Endothelial cell of umbilical vein (primary cell): ENCODE measurements at regions not wholly inside any gene's neighbourhood (a gene's known extent, or its start where the extent isn't known, plus 50 kb on each side); places are given as distances from the start of the nearest gene placed in this dataset.

ENCODE experiments used
- BruUV-seq: library from RNA; stranded (reverse); fragments of 400-500 nt; replicated peaks from 2 replicates; lab custom pipeline; 2021; lab: Mats Ljungman, UMichigan
- CTCF ChIA-PET: fragments of 300-600, 350-600 bp; sonication (Branson Sonifier 250); formaldehyde crosslinking; loops from one replicate; lab custom pipeline; 2021; ENCODE audit warnings: antibody characterized with exemption, inconsistent platforms; lab: Charles Lee
- POLR2A ChIA-PET: fragments of 300-600, 350-600 bp; sonication (Branson Sonifier 250); formaldehyde crosslinking; loops from one replicate; lab custom pipeline; 2021; ENCODE audit warnings: antibody characterized with exemption, inconsistent platforms; lab: Charles Lee
- DNase-seq: peaks from one replicate; pipeline ENCODE4 v3.0.0-alpha.2; 2011; ENCODE audit warnings: low read depth, low spot score
- FAIRE-seq: peaks from 2 replicates; lab custom pipeline; 2011; peaks lifted over from hg19 to GRCh38; lab: Jason Lieb, UNC
- H2AFZ ChIP-seq: 2 replicates; pipeline ENCODE4 v1.6.0; 2012; ENCODE audit warnings: low read depth, low read length, control low read depth, inconsistent platforms
- H3K27ac ChIP-seq: 2 replicates; pipeline ENCODE4 v1.5.1; 2011; ENCODE audit warnings: low read depth, mild to moderate bottlenecking, control low read depth, low read length, moderate library complexity; ENCODE audit not compliant: insufficient read depth
- H3K27me3 ChIP-seq, 2 experiments: 2 replicates each; pipeline versions ENCODE4 v1.6.0 to v1.6.1; 2011; ENCODE audit warnings: low read length in 2 of 2, mixed read lengths in 1 of 2; ENCODE audit not compliant: control insufficient read depth in 2 of 2, insufficient read depth in 2 of 2
- H3K36me3 ChIP-seq, 2 experiments: 2 replicates in 1 of 2; 3 replicates in 1 of 2; pipeline ENCODE4 v1.5.1; 2011; ENCODE audit warnings: low read length in 2 of 2, mild to moderate bottlenecking in 1 of 2, moderate library complexity in 1 of 2; ENCODE audit not compliant: control insufficient read depth in 2 of 2, insufficient read depth in 2 of 2; ENCODE audit errors: extremely low read depth in 1 of 2
- H3K4me1 ChIP-seq: 3 replicates; pipeline ENCODE4 v1.5.1; 2011; ENCODE audit warnings: mild to moderate bottlenecking, low read length; ENCODE audit not compliant: control insufficient read depth, insufficient read depth; ENCODE audit errors: extremely low read depth
- H3K4me2 ChIP-seq: 2 replicates; pipeline ENCODE4 v1.6.1; 2011; ENCODE audit warnings: low read length, control low read depth, mixed read lengths; ENCODE audit not compliant: insufficient read depth
- H3K4me3 ChIP-seq, 3 experiments: fragments of 200-600 bp in 1 of 3; sonication (generic), shearing (Covaris generic) in 1 of 3; replicated peaks in 1 of 3; 2 replicates each; pipeline ENCODE4 v1.5.1; 2011 to 2016; ENCODE audit warnings: control low read depth in 3 of 3, low read length in 3 of 3, mild to moderate bottlenecking in 2 of 3, inconsistent platforms in 1 of 3, low read depth in 1 of 3, moderate library complexity in 1 of 3; ENCODE audit not compliant: insufficient read depth in 1 of 3
- H3K79me2 ChIP-seq: 2 replicates; pipeline ENCODE4 v1.6.0; 2012; ENCODE audit warnings: low read length, inconsistent platforms; ENCODE audit not compliant: control insufficient read depth, insufficient read depth
- H3K9ac ChIP-seq: replicated peaks from 2 replicates; pipeline ENCODE3; 2011; ENCODE audit warnings: low read length, control low read depth; ENCODE audit not compliant: insufficient read depth; ENCODE audit errors: extremely low read depth
- H3K9me1 ChIP-seq: replicated peaks from 3 replicates; pipeline ENCODE4 v1.6.0; 2011; ENCODE audit warnings: mild to moderate bottlenecking, low read length; ENCODE audit not compliant: control insufficient read depth, insufficient read depth; ENCODE audit errors: extremely low read depth
- H3K9me3 ChIP-seq: replicated peaks from 2 replicates; pipeline ENCODE4 v1.5.1; 2012; ENCODE audit warnings: low read length, inconsistent platforms; ENCODE audit not compliant: control insufficient read depth, insufficient read depth
- H4K20me1 ChIP-seq: replicated peaks from 2 replicates; pipeline ENCODE3; 2011; ENCODE audit warnings: mild to moderate bottlenecking, low read length; ENCODE audit not compliant: control insufficient read depth, insufficient read depth; ENCODE audit errors: extremely low read depth
- EZH2 ChIP-seq: IDR thresholded peaks from 2 replicates; pipeline ENCODE4 v1.6.1; 2012; ENCODE audit warnings: borderline replicate concordance, low read depth, mild to moderate bottlenecking, moderate library complexity, low read length, inconsistent platforms; ENCODE audit not compliant: severe bottlenecking
- FOS ChIP-seq: IDR thresholded peaks from 2 replicates; pipeline ENCODE4 v1.6.1; 2011; ENCODE audit warnings: mild to moderate bottlenecking, low read length, moderate library complexity, borderline replicate concordance; ENCODE audit not compliant: insufficient read depth
- GATA2 ChIP-seq: IDR thresholded peaks from 2 replicates; pipeline ENCODE4 v1.7.0; 2011; ENCODE audit warnings: low read depth, mild to moderate bottlenecking, moderate library complexity, mixed read lengths, low read length; ENCODE audit not compliant: insufficient read length, insufficient read depth
- JUN ChIP-seq: IDR thresholded peaks from 2 replicates; pipeline ENCODE4 v1.6.1; 2011; ENCODE audit warnings: borderline replicate concordance, low read depth; ENCODE audit not compliant: insufficient read length, insufficient read depth
- MYC ChIP-seq: IDR thresholded peaks from one replicate; pipeline ENCODE4 v1.6.1; 2011; ENCODE audit warnings: mild to moderate bottlenecking, low read depth, low read length
- POLR2A ChIP-seq: IDR thresholded peaks from 2 replicates; pipeline ENCODE4 v1.6.1; 2012; ENCODE audit warnings: low read depth, mild to moderate bottlenecking, control low read depth, low read length
- POLR2AphosphoS5 ChIP-seq: IDR thresholded peaks from 2 replicates; pipeline ENCODE4 v1.6.1; 2012; ENCODE audit warnings: low read depth, mild to moderate bottlenecking, control low read depth, low read length, moderate library complexity; ENCODE audit not compliant: insufficient read depth
- dilution Hi-C: fragments of 300-500 bp; cut with MboI; formaldehyde crosslinking; loops from one replicate; pipeline ENCODE4 v1.15.0; 2019; ENCODE audit warnings: low sequenced_read_pairs; ENCODE audit not compliant: extremely low pct_ligation_motif_present
- intact Hi-C: fragments of 100-400 bp; cut with micrococcal nuclease; formaldehyde crosslinking; loops from one replicate; pipeline ENCODE4 v1.10.0; 2022
- TF ChIP-seq, protein P1 (sequence below): IDR thresholded peaks from 2 replicates; pipeline ENCODE4 v1.6.1; 2011; ENCODE audit not compliant: insufficient read depth, insufficient read length
- TF ChIP-seq, protein P2 (sequence below), 2 donors: IDR thresholded peaks; 1 replicate in 1 of 2; 2 replicates in 1 of 2; pipeline ENCODE4 v1.5.1; 2011; ENCODE audit warnings: low read length in 2 of 2, mild to moderate bottlenecking in 2 of 2, moderate library complexity in 2 of 2, control low read depth in 1 of 2, inconsistent platforms in 1 of 2, low read depth in 1 of 2; ENCODE audit not compliant: insufficient read depth in 1 of 2; ENCODE audit errors: extremely low read depth in 1 of 2

DNA sequence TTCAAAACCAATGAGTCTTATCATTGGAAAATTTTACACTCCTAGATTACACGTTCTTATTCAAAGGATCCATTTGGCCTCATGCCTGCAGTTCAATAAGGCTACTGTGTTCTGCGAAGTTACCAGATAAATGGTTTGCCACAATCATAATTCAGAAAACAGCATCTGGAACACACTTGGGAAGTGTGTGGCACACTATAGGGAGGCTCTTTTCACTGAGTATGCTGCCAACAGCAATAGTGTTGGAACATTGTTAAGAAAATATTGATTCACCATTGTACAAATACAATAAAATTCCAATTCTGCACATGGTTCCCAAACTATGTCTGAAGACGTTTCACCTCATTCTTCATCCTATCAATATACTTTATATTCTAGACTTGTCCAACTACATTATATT lies 141.4 kb upstream of the DOK6 start:
- no peak for DNase-seq
- ChIA-PET POLR2A (no interaction called here), CTCF (no interaction called here)
- intact Hi-C loops (no loop called here), dilution Hi-C loops (no loop called here)
- Histone ChIP-seq H3K36me3 (no peaks in the 10 kb centered on the region), H3K4me2 (no peak overlapping the region), H3K4me1 (no peaks in the 10 kb centered on the region), H3K27ac (no peak overlapping the region), H3K4me3 (no peak overlapping the region), H2AFZ (no peak overlapping the region), H4K20me1 (no peaks in the 10 kb centered on the region), H3K79me2 (no peaks in the 10 kb centered on the region), H3K9ac (no peak overlapping the region), H3K27me3 (no peaks in the 10 kb centered on the region), H3K9me1 (no peaks in the 10 kb centered on the region), H3K9me3 (no peaks in the 10 kb centered on the region)
- TF ChIP-seq EZH2 (no peak), POLR2A (no peak), MYC (no peak), POLR2AphosphoS5 (no peak), FOS (no peak), JUN (no peak), GATA2 (no peak)
- TF ChIP-seq, protein P1, sequence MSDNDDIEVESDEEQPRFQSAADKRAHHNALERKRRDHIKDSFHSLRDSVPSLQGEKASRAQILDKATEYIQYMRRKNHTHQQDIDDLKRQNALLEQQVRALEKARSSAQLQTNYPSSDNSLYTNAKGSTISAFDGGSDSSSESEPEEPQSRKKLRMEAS = no peak
- TF ChIP-seq, protein P2, sequence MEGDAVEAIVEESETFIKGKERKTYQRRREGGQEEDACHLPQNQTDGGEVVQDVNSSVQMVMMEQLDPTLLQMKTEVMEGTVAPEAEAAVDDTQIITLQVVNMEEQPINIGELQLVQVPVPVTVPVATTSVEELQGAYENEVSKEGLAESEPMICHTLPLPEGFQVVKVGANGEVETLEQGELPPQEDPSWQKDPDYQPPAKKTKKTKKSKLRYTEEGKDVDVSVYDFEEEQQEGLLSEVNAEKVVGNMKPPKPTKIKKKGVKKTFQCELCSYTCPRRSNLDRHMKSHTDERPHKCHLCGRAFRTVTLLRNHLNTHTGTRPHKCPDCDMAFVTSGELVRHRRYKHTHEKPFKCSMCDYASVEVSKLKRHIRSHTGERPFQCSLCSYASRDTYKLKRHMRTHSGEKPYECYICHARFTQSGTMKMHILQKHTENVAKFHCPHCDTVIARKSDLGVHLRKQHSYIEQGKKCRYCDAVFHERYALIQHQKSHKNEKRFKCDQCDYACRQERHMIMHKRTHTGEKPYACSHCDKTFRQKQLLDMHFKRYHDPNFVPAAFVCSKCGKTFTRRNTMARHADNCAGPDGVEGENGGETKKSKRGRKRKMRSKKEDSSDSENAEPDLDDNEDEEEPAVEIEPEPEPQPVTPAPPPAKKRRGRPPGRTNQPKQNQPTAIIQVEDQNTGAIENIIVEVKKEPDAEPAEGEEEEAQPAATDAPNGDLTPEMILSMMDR (IDR thresholded peaks at IDR 0.05; ENCODE audit: extremely low read depth in 1 of 2, insufficient read depth in 1 of 2, low read depth in 1 of 2, low read length in 2 of 2) = no peak
- FAIRE-seq = no peak
- no TSS peak for BruUV-seq
